Retinal pigment epithelial cell (primary cell): ENCODE measurements at regions not wholly inside any gene's neighbourhood (a gene's known extent, or its start where the extent isn't known, plus 50 kb on each side); places are given as distances from the start of the nearest gene placed in this dataset.

Experiments used
- DNase-seq: peaks from one replicate; pipeline ENCODE4 v3.0.0-alpha.2; 2010; ENCODE audit warnings: low read depth
- H3K4me3 ChIP-seq: 2 replicates; pipeline ENCODE4 v1.5.1; 2011; ENCODE audit warnings: mild to moderate bottlenecking, low read length, control low read depth, moderate library complexity
- CTCF ChIP-seq: conservative IDR thresholded peaks from 2 replicates; pipeline ENCODE4 v1.5.1; 2011; ENCODE audit warnings: low read depth, low read length, control low read depth, inconsistent platforms

GRCh38 chr1:5711079-5711478, 281.1 kb downstream of the NPHP4 start:
- no peak for TF ChIP-seq CTCF
- no peak for DNase-seq
- no peak overlapping the region for H3K4me3 ChIP-seq

- no peak overlapping the region for H3K4me3 ChIP-seq
- DNase-seq = no peak
- no peak for TF ChIP-seq CTCF
Measured at GRCh38 chr1:5709976-5710375, 282.2 kb downstream of the NPHP4 start.

GRCh38 chr1:5709461-5709975, 282.7 kb downstream of the NPHP4 start:
- TF ChIP-seq CTCF = no peak
- no peak for DNase-seq

GRCh38 chr1:5708346-5709245, 283.6 kb downstream of the NPHP4 start:
- no peak for TF ChIP-seq CTCF
- no peak overlapping the region for H3K4me3 ChIP-seq
- DNase-seq = no peak

More at GRCh38 chr1:5709461-5709975, 282.7 kb downstream of the NPHP4 start:
- no peak overlapping the region for H3K4me3 ChIP-seq

- no peak for DNase-seq
- no peak for TF ChIP-seq CTCF
Measured at GRCh38 chr1:5707566-5708345, 284.5 kb downstream of the NPHP4 start.

GRCh38 chr1:5706239-5706638, 286.0 kb downstream of the NPHP4 start:
- no peak overlapping the region for H3K4me3 ChIP-seq
- DNase-seq = no peak
- TF ChIP-seq CTCF = no peak

More at GRCh38 chr1:5707566-5708345, 284.5 kb downstream of the NPHP4 start:
- H3K4me3 ChIP-seq = no peak overlapping the region
